RWPE1 (cell line): ENCODE measurements at regions not wholly inside any gene's neighbourhood (a gene's known extent, or its start where the extent isn't known, plus 50 kb on each side); places are given as distances from the start of the nearest gene placed in this dataset.
A peak's percentile ranks its signal among the peaks of the same experiment; 100 is the strongest.

ENCODE experiments used
- CTCF ChIA-PET: fragments of 350-600 bp; sonication (Branson Sonifier 250); formaldehyde crosslinking; extraction: SDS; loops from one replicate; lab custom pipeline; 2021; lab: Yijun Ruan, JAX
- POLR2A ChIA-PET: fragments of 400-600 bp; formaldehyde crosslinking; extraction: SDS; loops from one replicate; lab custom pipeline; 2020; ENCODE audit warnings: antibody characterized with exemption; ENCODE audit not compliant: low non-redundant PET; lab: Yijun Ruan, JAX
- DNase-seq: peaks from one replicate; pipeline ENCODE4 v3.0.0; 2012; ENCODE audit warnings: low spot score
- H3K27ac ChIP-seq: fragments of 450-650 bp; 2 replicates; pipeline ENCODE4 v1.5.1; 2017
- TF ChIP-seq, protein P1 (sequence below): fragments of 450-650 bp; conservative IDR thresholded peaks from 2 replicates; pipeline ENCODE4 v1.5.1; 2017; ENCODE audit warnings: low read depth, mild to moderate bottlenecking

- DNase-seq = no peak
- POLR2A ChIA-PET = no interaction called here
- TF ChIP-seq, protein P1, sequence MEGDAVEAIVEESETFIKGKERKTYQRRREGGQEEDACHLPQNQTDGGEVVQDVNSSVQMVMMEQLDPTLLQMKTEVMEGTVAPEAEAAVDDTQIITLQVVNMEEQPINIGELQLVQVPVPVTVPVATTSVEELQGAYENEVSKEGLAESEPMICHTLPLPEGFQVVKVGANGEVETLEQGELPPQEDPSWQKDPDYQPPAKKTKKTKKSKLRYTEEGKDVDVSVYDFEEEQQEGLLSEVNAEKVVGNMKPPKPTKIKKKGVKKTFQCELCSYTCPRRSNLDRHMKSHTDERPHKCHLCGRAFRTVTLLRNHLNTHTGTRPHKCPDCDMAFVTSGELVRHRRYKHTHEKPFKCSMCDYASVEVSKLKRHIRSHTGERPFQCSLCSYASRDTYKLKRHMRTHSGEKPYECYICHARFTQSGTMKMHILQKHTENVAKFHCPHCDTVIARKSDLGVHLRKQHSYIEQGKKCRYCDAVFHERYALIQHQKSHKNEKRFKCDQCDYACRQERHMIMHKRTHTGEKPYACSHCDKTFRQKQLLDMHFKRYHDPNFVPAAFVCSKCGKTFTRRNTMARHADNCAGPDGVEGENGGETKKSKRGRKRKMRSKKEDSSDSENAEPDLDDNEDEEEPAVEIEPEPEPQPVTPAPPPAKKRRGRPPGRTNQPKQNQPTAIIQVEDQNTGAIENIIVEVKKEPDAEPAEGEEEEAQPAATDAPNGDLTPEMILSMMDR = no peak
- CTCF ChIA-PET = no interaction called here
- no peak overlapping the region for H3K27ac ChIP-seq
Measured at GRCh38 chr14:97820781-97821180, 1023.6 kb downstream of the VRK1 start.

GRCh38 chr14:97824218-97824617 is 1027.0 kb downstream of the VRK1 start:
- DNase-seq = no peak
- POLR2A ChIA-PET = no interaction called here
- CTCF ChIA-PET = interaction anchor here (0.6 kb wide), 1 partner anchor 435 kb away, joined by 3 read pairs; no protein-coding TSS in a partner anchor
- H3K27ac ChIP-seq = no peak overlapping the region
- TF ChIP-seq, protein P1 = no peak

DNA sequence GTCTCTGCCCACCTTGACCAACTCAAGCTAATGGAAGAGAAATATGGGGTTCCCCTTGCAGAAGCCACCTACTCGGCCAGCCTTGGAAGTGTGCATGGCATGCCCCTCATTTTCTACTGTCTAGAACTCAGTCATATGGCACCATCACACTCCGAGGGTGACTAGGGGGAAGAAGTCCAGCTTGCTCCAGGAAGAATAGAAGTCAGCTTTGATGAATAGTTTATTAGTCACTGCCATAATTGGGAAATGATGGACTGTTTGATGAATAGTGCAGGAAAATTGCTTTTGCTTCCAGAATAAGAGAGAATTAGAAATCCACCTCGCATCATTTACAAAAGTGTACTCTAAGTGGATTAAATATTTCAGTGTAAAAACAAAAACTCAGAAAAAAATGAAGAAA is 1030.6 kb downstream of the VRK1 start:
- no peak overlapping the region for H3K27ac ChIP-seq
- ChIA-PET CTCF (no interaction called here), POLR2A (no interaction called here)
- TF ChIP-seq, protein P1 = no peak
- DNase-seq = peak; percentile 55

DNA sequence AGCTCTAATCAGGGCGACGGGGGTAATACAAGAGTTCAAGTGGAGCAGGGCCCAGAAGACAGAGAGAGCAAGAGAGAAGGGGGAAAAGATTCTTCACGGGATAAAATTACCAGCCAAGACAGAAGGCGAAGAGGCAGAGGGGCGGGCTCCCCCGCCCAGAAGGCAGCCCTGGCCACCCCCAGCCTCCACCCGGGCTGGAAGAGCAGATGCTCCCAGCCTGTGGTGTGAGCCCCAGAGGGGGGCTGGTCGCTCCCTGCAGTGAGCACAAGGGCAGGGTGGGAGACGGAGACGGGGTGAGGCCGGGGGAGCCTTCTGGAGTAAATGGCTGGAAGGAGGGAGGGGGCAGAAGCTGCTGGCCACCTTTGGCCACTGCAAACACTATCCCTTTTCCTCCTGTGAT is 1035.6 kb downstream of the VRK1 start:
- CTCF ChIA-PET = interaction anchor here (0.6 kb wide), 1 partner anchor 153 kb away, joined by 3 read pairs; no protein-coding TSS in a partner anchor
- POLR2A ChIA-PET = no interaction called here
- no peak for DNase-seq
- H3K27ac ChIP-seq = no peak overlapping the region
- TF ChIP-seq, protein P1 = no peak

GRCh38 chr14:97838986-97839385 is 1041.8 kb downstream of the VRK1 start:
- ChIA-PET POLR2A (interaction anchor here (0.6 kb wide), 1 partner anchor 19 kb away, joined by 6 read pairs; no protein-coding TSS in a partner anchor), CTCF (interaction anchor here (0.6 kb wide), 1 partner anchor 8 kb away, joined by 7 read pairs; no protein-coding TSS in a partner anchor)
- TF ChIP-seq, protein P1 = no peak
- DNase-seq = no peak
- H3K27ac ChIP-seq = no peak overlapping the region

- ChIA-PET POLR2A (no interaction called here), CTCF (no interaction called here)
- no peak overlapping the region for H3K27ac ChIP-seq
- no peak for DNase-seq
- TF ChIP-seq, protein P1 = no peak
Measured at GRCh38 chr14:97840159-97840558, 1043.0 kb downstream of the VRK1 start.
